ENCODE measurements at regions not wholly inside any gene's neighbourhood (a gene's known extent, or its start where the extent isn't known, plus 50 kb on each side); places are given as distances from the start of the nearest gene placed in this dataset.

DNA sequence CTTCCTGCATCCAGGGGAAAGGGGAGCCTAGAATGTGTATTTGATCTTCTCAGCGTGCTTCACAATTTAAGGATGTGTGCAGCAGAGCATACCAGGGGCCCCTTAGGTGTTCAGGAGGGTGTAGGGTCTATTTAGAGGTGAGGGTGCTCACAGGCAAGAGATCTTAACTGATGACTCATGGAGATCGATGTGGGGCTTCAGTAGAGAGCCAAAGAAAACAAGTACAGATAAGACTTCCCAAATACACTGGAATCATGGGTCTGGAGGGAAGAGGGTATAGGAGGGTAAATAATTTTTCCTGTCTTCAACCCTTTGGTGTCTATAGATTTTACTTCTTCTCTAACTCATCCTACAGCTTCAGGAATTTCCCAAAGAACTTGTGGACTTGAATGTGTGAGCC lies 170.2 kb upstream of the LRRC3B start:
- dilution Hi-C loops (cut with MboI; ENCODE audit: extremely low pct_ligation_motif_present, low sequenced_read_pairs): no loop called here

More for the DNA sequence above, 170.2 kb upstream of the LRRC3B start:
- POLR2A ChIA-PET: no interaction called here
- H3K36me3 ChIP-seq (ENCODE audit: control insufficient read depth in 2 of 2, extremely low read depth in 1 of 2, insufficient read depth in 2 of 2, low read length in 2 of 2): no peaks in the 10 kb centered on the region
- TF ChIP-seq, protein P1, sequence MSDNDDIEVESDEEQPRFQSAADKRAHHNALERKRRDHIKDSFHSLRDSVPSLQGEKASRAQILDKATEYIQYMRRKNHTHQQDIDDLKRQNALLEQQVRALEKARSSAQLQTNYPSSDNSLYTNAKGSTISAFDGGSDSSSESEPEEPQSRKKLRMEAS (IDR thresholded peaks at IDR 0.05; ENCODE audit: insufficient read depth, insufficient read length): no peak
- no peak for TF ChIP-seq GATA2 (IDR thresholded peaks at IDR 0.05; ENCODE audit: insufficient read depth, insufficient read length, low read depth, low read length)
- TF ChIP-seq EZH2 (IDR thresholded peaks at IDR 0.05; ENCODE audit: borderline replicate concordance, low read depth, low read length, severe bottlenecking): no peak
- no peak for TF ChIP-seq MYC (IDR thresholded peaks at IDR 0.05; ENCODE audit: low read depth, low read length)
- no peak for TF ChIP-seq JUN (IDR thresholded peaks at IDR 0.05; ENCODE audit: borderline replicate concordance, insufficient read depth, insufficient read length, low read depth)
- TF ChIP-seq, protein P2, sequence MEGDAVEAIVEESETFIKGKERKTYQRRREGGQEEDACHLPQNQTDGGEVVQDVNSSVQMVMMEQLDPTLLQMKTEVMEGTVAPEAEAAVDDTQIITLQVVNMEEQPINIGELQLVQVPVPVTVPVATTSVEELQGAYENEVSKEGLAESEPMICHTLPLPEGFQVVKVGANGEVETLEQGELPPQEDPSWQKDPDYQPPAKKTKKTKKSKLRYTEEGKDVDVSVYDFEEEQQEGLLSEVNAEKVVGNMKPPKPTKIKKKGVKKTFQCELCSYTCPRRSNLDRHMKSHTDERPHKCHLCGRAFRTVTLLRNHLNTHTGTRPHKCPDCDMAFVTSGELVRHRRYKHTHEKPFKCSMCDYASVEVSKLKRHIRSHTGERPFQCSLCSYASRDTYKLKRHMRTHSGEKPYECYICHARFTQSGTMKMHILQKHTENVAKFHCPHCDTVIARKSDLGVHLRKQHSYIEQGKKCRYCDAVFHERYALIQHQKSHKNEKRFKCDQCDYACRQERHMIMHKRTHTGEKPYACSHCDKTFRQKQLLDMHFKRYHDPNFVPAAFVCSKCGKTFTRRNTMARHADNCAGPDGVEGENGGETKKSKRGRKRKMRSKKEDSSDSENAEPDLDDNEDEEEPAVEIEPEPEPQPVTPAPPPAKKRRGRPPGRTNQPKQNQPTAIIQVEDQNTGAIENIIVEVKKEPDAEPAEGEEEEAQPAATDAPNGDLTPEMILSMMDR (IDR thresholded peaks at IDR 0.05; ENCODE audit: extremely low read depth in 1 of 2, insufficient read depth in 1 of 2, low read depth in 1 of 2, low read length in 2 of 2): no peak
- TF ChIP-seq POLR2A (IDR thresholded peaks at IDR 0.05; ENCODE audit: low read depth, low read length): no peak
- no peak for TF ChIP-seq POLR2AphosphoS5 (IDR thresholded peaks at IDR 0.05; ENCODE audit: insufficient read depth, low read depth, low read length)
- TF ChIP-seq FOS (IDR thresholded peaks at IDR 0.05; ENCODE audit: borderline replicate concordance, insufficient read depth, low read length): no peak
- DNase-seq (ENCODE audit: low read depth, low spot score): no peak
- CTCF ChIA-PET: no interaction called here
- intact Hi-C loops (cut with micrococcal nuclease): no loop called here
- H3K9ac ChIP-seq (replicated peaks; ENCODE audit: extremely low read depth, insufficient read depth, low read length): no peak overlapping the region
- H3K27ac ChIP-seq (ENCODE audit: insufficient read depth, low read depth, low read length): no peak overlapping the region
- H3K9me3 ChIP-seq (replicated peaks; ENCODE audit: control insufficient read depth, insufficient read depth, low read length): no peaks in the 10 kb centered on the region
- BruUV-seq (replicated peaks): no TSS peak
- no peak overlapping the region for H3K4me2 ChIP-seq (ENCODE audit: insufficient read depth, low read length)
- no peak overlapping the region for H3K4me3 ChIP-seq (replicated peaks in 1 of 3; ENCODE audit: insufficient read depth in 1 of 3, low read depth in 1 of 3, low read length in 3 of 3)
- H3K27me3 ChIP-seq (ENCODE audit: control insufficient read depth in 2 of 2, insufficient read depth in 2 of 2, low read length in 2 of 2): no peaks in the 10 kb centered on the region
- H4K20me1 ChIP-seq (replicated peaks; ENCODE audit: control insufficient read depth, extremely low read depth, insufficient read depth, low read length): no peaks in the 10 kb centered on the region
- H3K4me1 ChIP-seq (ENCODE audit: control insufficient read depth, extremely low read depth, insufficient read depth, low read length): no peaks in the 10 kb centered on the region
- H2AFZ ChIP-seq (ENCODE audit: low read depth, low read length): no peak overlapping the region
- no peaks in the 10 kb centered on the region for H3K79me2 ChIP-seq (ENCODE audit: control insufficient read depth, insufficient read depth, low read length)
- H3K9me1 ChIP-seq (replicated peaks; ENCODE audit: control insufficient read depth, extremely low read depth, insufficient read depth, low read length): no peaks in the 10 kb centered on the region
- no peak for FAIRE-seq

All from endothelial cell of umbilical vein (primary cell).